Osteoblast (primary cell): ENCODE measurements at regions not wholly inside any gene's neighbourhood (a gene's known extent, or its start where the extent isn't known, plus 50 kb on each side); places are given as distances from the start of the nearest gene placed in this dataset.

Experiments used
- DNase-seq: peaks from one replicate; pipeline ENCODE4 v3.0.0; 2011; ENCODE audit warnings: low spot score, mixed read lengths; ENCODE audit not compliant: insufficient read length; ENCODE audit errors: missing footprints
- H2AFZ ChIP-seq: 2 replicates; pipeline ENCODE4 v1.6.0; 2011; ENCODE audit warnings: mild to moderate bottlenecking, low read length
- H3K27ac ChIP-seq: 2 replicates; pipeline ENCODE4 v1.5.1; 2011; ENCODE audit warnings: mild to moderate bottlenecking, low read depth, low read length, moderate library complexity
- H3K27me3 ChIP-seq: 2 replicates; pipeline ENCODE4 v1.6.0; 2012; ENCODE audit warnings: mild to moderate bottlenecking, control low read depth, inconsistent platforms, low read length, moderate library complexity; ENCODE audit not compliant: insufficient read depth
- H3K36me3 ChIP-seq: 2 replicates; pipeline ENCODE4 v1.5.1; 2011; ENCODE audit warnings: mild to moderate bottlenecking, low read length, control low read depth, moderate library complexity; ENCODE audit not compliant: insufficient read depth
- H3K4me1 ChIP-seq: 2 replicates; pipeline ENCODE4 v1.5.1; 2011; ENCODE audit warnings: mild to moderate bottlenecking, low read length, control low read depth, moderate library complexity; ENCODE audit not compliant: insufficient read depth
- H3K4me2 ChIP-seq: 2 replicates; pipeline ENCODE4 v1.6.0; 2011; ENCODE audit warnings: mild to moderate bottlenecking, low read length; ENCODE audit not compliant: insufficient read depth
- H3K4me3 ChIP-seq: fragments of 200-600 bp; sonication (generic); 3 replicates; pipeline ENCODE4 v1.5.1; 2012; ENCODE audit warnings: mild to moderate bottlenecking, low read length, inconsistent platforms; ENCODE audit not compliant: insufficient read depth
- H3K79me2 ChIP-seq: 2 replicates; pipeline ENCODE4 v1.6.0; 2012; ENCODE audit warnings: mild to moderate bottlenecking, low read length, control low read depth, inconsistent platforms; ENCODE audit not compliant: insufficient read depth
- H3K9me3 ChIP-seq: 2 replicates; pipeline ENCODE4 v1.5.1; 2011; ENCODE audit warnings: low read depth, low read length, control low read depth
- H4K20me1 ChIP-seq: 2 replicates; pipeline ENCODE4 v1.6.0; 2012; ENCODE audit warnings: mild to moderate bottlenecking, low read length, control low read depth; ENCODE audit not compliant: insufficient read depth
- CTCF ChIP-seq: IDR thresholded peaks from 2 replicates; pipeline ENCODE4 v1.5.1; 2011; ENCODE audit warnings: mild to moderate bottlenecking, low read depth, low read length, moderate library complexity; ENCODE audit errors: extremely low read depth

GRCh38 chr12:20283482-20283881, 84.9 kb upstream of the PDE3A start:
- Histone ChIP-seq H3K27ac (no peak overlapping the region), H3K9me3 (no peaks in the 10 kb centered on the region), H3K4me1 (no peaks in the 10 kb centered on the region), H3K4me3 (no peak overlapping the region), H3K79me2 (no peaks in the 10 kb centered on the region), H3K36me3 (no peaks in the 10 kb centered on the region), H2AFZ (no peak overlapping the region), H3K27me3 (no peaks in the 10 kb centered on the region), H3K4me2 (no peak overlapping the region), H4K20me1 (no peaks in the 10 kb centered on the region)
- TF ChIP-seq CTCF, result no peak
- DNase-seq, result no peak

GRCh38 chr12:20289520-20289919, 78.8 kb upstream of the PDE3A start:
- no peaks in the 10 kb centered on the region for H3K9me3 ChIP-seq
- no peak for TF ChIP-seq CTCF
- H2AFZ ChIP-seq, result no peak overlapping the region
- H3K4me2 ChIP-seq, result no peak overlapping the region
- H3K79me2 ChIP-seq, result no peaks in the 10 kb centered on the region
- H3K4me1 ChIP-seq, result no peaks in the 10 kb centered on the region
- H3K27ac ChIP-seq, result no peak overlapping the region
- no peak for DNase-seq
- H3K36me3 ChIP-seq, result no peaks in the 10 kb centered on the region
- H4K20me1 ChIP-seq, result no peaks in the 10 kb centered on the region
- no peak overlapping the region for H3K4me3 ChIP-seq
- no peaks in the 10 kb centered on the region for H3K27me3 ChIP-seq

- H3K9me3 ChIP-seq, result no peaks in the 10 kb centered on the region
- TF ChIP-seq CTCF, result no peak
- DNase-seq, result no peak
Measured at GRCh38 chr12:20300457-20300856, 67.9 kb upstream of the PDE3A start.

DNA sequence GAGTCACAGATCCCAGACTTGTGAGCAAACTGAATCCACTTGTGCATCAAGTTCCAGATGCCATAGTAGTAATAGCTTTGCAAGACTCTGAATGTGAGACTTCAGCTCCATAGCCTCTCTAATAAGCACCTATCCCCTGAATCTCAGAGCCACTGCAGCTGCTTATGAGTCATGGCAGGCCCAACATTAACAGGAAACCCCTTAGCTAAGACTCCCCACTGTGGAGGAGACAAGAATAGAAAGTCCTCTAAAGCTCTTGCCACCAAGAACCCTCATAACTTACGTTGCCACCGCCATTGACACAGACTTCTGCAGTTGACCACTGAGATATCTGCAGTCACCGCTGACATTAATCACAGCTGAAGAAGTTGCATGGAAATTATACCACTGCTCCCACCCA, 62.9 kb upstream of the PDE3A start:
- Histone ChIP-seq H3K4me2 (no peak overlapping the region), H3K4me3 (no peak overlapping the region), H2AFZ (no peak overlapping the region), H3K9me3 (no peaks in the 10 kb centered on the region), H3K27me3 (no peaks in the 10 kb centered on the region), H3K4me1 (no peaks in the 10 kb centered on the region), H3K36me3 (no peaks in the 10 kb centered on the region), H3K27ac (no peak overlapping the region), H3K79me2 (no peaks in the 10 kb centered on the region), H4K20me1 (no peaks in the 10 kb centered on the region)
- TF ChIP-seq CTCF, result no peak
- DNase-seq, result no peak

More at GRCh38 chr12:20300457-20300856, 67.9 kb upstream of the PDE3A start:
- no peak overlapping the region for H3K27ac ChIP-seq
- H3K27me3 ChIP-seq, result no peaks in the 10 kb centered on the region
- H4K20me1 ChIP-seq, result no peaks in the 10 kb centered on the region
- no peak overlapping the region for H3K4me3 ChIP-seq
- no peak overlapping the region for H3K4me2 ChIP-seq
- H2AFZ ChIP-seq, result no peak overlapping the region
- H3K36me3 ChIP-seq, result no peaks in the 10 kb centered on the region
- H3K4me1 ChIP-seq, result no peaks in the 10 kb centered on the region
- no peaks in the 10 kb centered on the region for H3K79me2 ChIP-seq
